SJCRH30 (cell line): ENCODE measurements at regions not wholly inside any gene's neighbourhood (a gene's known extent, or its start where the extent isn't known, plus 50 kb on each side); places are given as distances from the start of the nearest gene placed in this dataset.
"Not testable (repeated sequence)": the region's sequence is repeated elsewhere in the genome, so short reads cannot be mapped to it uniquely, and the experiment has no call there.

Experiments
- DNase-seq, 2 experiments: peaks; one replicate each; pipeline ENCODE4 v3.0.0-alpha.2; 2015 to 2020
- H3K27ac ChIP-seq: fragments of 250-450 bp; sonication (Bioruptor Pico); 2 replicates; pipeline ENCODE4 v1.5.1; 2020; ENCODE audit warnings: mild to moderate bottlenecking, moderate library complexity
- H3K27me3 ChIP-seq: fragments of 250-450 bp; sonication (Bioruptor Pico); 2 replicates; pipeline ENCODE4 v1.5.1; 2020; ENCODE audit warnings: mild to moderate bottlenecking, moderate library complexity
- H3K36me3 ChIP-seq: fragments of 250-450 bp; sonication (Bioruptor Pico); 2 replicates; pipeline ENCODE4 v1.5.1; 2020; ENCODE audit warnings: mild to moderate bottlenecking, moderate library complexity
- H3K4me1 ChIP-seq: fragments of 250-450 bp; sonication (Bioruptor Pico); 2 replicates; pipeline ENCODE4 v1.5.1; 2020; ENCODE audit warnings: mild to moderate bottlenecking, moderate library complexity
- H3K4me3 ChIP-seq: fragments of 250-450 bp; sonication (Bioruptor Pico); 2 replicates; pipeline ENCODE4 v1.5.1; 2020; ENCODE audit warnings: mild to moderate bottlenecking, moderate library complexity
- H3K9me3 ChIP-seq: fragments of 250-450 bp; sonication (Bioruptor Pico); replicated peaks from 2 replicates; pipeline ENCODE4 v1.5.1; 2020; ENCODE audit warnings: mild to moderate bottlenecking, moderate library complexity

DNA sequence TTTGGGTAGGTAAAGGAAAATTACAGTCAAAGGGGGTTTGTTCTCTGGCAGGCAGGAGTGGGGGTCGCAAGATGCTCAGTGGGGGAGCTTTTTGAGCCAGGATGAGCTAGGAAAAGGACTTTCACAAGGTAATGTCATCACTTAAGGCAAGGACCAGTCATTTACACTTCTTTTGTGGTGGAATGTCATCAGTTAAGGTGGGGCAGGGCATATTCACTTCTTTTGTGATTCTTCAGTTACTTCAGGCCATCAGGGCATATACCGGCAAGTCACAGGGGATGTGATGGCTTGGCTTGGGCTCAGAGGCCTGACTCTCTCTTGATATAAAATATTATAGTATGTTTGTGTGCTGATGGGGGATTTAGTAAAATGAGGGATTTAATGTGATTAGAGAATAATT lies 151.4 kb upstream of the GK2 start:
- H3K4me1 ChIP-seq, H3K36me3 ChIP-seq, H3K9me3 ChIP-seq, H3K4me3 ChIP-seq, DNase-seq, H3K27me3 ChIP-seq, H3K27ac ChIP-seq: not testable (repeated sequence)

DNA sequence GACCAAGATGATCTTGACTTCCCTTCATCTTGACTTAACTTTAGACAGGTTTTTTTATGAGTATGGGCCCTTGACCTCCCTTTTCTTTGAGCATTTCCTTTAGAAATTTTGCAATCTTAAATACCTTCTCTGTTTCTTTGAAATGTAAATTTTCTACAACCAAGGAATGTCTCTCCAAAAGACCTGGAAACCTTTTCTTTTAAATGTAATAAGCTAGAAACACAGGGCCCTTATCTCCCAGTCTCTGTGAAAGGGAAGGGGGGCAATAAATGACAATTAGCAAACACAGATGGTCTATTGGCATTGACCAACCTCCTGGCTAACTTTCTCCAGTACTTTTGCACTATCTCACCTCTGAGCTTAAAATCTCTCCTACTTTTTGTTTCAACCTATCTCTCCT lies 144.3 kb upstream of the GK2 start:
- H3K4me3 ChIP-seq, result no peak overlapping the region
- DNase-seq, result no peak
- no peaks in the 10 kb centered on the region for H3K4me1 ChIP-seq
- H3K27me3 ChIP-seq, result no peaks in the 10 kb centered on the region
- H3K36me3 ChIP-seq, result no peaks in the 10 kb centered on the region
- no peak overlapping the region for H3K27ac ChIP-seq
- no peaks in the 10 kb centered on the region for H3K9me3 ChIP-seq

DNA sequence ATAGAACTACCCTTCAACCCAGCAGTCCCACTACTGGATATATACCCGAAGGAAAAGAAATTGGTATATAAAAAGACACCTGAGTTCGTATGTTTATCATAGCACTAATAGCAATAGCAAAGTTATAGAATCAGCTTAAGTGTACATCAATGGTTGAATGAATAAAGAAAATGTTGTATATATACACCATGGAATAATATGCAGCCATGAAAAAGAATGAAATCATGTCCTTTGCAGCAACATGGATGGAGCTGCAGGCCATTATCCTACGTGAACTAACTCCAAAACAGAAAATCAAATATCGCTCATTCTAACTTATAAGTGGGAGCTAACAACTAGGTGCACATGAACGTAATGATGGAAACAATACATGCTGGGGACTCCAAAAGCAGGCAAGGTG lies 143.5 kb upstream of the GK2 start:
- H3K36me3 ChIP-seq, result no peaks in the 10 kb centered on the region
- no peaks in the 10 kb centered on the region for H3K9me3 ChIP-seq
- H3K27me3 ChIP-seq, result no peaks in the 10 kb centered on the region
- DNase-seq, result no peak
- H3K4me3 ChIP-seq, result no peak overlapping the region
- no peaks in the 10 kb centered on the region for H3K4me1 ChIP-seq
- no peak overlapping the region for H3K27ac ChIP-seq

DNA sequence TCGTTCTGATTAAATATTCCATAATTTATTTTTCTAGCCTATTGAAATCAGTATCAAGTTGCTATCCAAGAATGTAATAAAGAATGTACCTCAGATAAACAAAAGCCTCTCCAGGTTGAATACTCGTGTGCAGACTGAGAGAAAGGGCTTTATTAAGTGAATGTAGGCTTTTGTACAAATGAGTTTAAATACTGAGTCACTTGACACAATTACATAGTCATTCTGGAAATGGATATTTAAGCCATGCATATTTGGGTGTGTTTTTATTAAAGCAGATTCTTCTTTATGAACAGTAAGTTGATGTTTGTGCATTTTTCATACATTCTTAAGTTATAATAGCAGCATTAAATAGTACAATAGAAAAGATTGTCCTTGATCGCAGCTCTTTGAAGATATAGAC lies 139.8 kb upstream of the GK2 start:
- H3K36me3 ChIP-seq, result no peaks in the 10 kb centered on the region
- no peak for DNase-seq
- H3K27me3 ChIP-seq, result no peaks in the 10 kb centered on the region
- no peak overlapping the region for H3K27ac ChIP-seq
- no peaks in the 10 kb centered on the region for H3K9me3 ChIP-seq
- H3K4me3 ChIP-seq, result no peak overlapping the region
- H3K4me1 ChIP-seq, result no peaks in the 10 kb centered on the region

DNA sequence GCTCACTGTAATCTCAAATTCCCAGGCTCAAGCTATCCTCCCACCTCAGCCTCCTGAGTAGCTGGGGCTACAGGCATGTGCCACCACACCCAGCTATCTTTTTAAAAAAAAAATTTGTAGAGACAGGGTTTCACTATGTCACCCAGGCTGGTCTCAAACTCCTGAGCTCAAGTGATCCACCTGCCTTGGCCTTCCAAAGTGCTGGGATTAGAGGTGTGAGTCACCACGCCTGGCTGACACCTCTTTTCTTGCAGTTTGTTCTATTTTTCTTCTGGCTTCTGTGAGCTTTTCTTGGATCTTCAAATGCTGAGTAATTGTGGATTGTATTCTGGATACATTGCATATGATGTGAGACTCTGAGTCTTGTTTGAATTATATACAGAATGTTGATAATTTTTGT lies 137.3 kb upstream of the GK2 start:
- not testable (repeated sequence) for DNase-seq, H3K36me3 ChIP-seq, H3K4me3 ChIP-seq, H3K27ac ChIP-seq, H3K27me3 ChIP-seq, H3K4me1 ChIP-seq, H3K9me3 ChIP-seq

DNA sequence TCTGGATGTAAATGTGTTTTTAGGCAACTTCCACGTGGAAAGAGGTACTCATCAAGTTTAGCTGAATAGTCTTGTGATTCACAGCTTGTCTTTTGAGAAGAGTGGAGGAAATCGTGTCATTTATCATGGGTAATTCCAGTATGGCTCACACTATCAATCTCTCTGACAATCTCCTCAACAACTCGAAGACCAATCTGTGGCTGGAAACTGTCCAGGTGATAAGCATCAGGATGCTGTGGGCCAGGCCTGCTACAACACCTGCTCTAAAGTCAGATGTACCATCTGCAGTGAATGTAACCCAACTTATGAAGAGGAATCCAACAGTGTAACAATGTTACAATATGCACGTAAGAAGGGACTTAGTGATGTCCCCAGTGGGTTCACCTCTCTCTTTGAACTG lies 132.1 kb upstream of the GK2 start:
- no peaks in the 10 kb centered on the region for H3K36me3 ChIP-seq
- H3K9me3 ChIP-seq, result no peaks in the 10 kb centered on the region
- H3K4me1 ChIP-seq, result no peaks in the 10 kb centered on the region
- no peak overlapping the region for H3K4me3 ChIP-seq
- no peaks in the 10 kb centered on the region for H3K27me3 ChIP-seq
- no peak overlapping the region for H3K27ac ChIP-seq
- no peak for DNase-seq

DNA sequence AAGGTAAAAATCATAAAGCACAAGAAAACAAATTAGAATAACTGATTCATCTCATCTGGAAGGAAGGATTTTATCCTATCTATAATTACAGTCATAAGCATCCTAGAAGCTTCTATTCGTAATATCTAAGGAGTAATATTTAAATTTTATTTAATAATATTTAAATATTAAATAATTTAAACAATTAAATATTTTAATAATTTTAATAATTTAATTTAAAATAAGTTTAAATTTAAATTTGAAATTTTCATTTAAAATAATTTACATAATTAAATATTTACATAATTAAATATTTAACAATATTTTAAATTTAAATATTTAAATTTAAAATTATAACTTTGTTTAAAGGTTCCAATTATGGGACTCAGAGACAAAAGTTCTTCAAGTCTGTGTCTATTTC lies 127.5 kb upstream of the GK2 start:
- Histone ChIP-seq H3K27ac (no peak overlapping the region), H3K4me1 (no peaks in the 10 kb centered on the region), H3K36me3 (no peaks in the 10 kb centered on the region), H3K9me3 (no peaks in the 10 kb centered on the region), H3K4me3 (no peak overlapping the region), H3K27me3 (no peaks in the 10 kb centered on the region)
- DNase-seq, result no peak

DNA sequence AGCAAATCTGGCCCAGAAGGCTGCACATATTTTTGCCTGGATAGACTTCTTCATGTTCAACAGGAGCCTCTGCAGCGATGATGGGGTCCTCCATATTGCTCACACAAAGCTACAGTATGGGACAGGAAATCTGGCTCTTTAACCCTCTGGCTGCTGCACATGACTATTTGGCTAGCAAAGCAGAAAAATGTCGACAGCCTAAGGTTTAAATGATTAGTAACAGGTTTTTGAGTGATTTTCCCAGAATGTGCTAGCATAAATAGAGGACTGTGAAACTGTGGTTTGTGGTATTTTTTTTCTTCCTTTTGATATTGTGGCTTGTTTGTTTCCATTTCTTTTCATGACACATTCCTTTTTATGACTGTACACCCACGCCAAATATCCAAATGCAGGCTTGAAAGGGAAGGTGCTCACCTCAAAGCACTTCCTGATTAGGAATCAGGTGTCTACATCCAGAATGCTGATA lies 120.2 kb upstream of the GK2 start:
- no peak overlapping the region for H3K27ac ChIP-seq
- H3K4me3 ChIP-seq, result no peak overlapping the region
- H3K4me1 ChIP-seq, result no peaks in the 10 kb centered on the region
- DNase-seq, result peak in 1 of 2 experiments; percentile 19
- H3K9me3 ChIP-seq, result no peaks in the 10 kb centered on the region
- H3K36me3 ChIP-seq, result no peaks in the 10 kb centered on the region
- H3K27me3 ChIP-seq, result no peaks in the 10 kb centered on the region

DNA sequence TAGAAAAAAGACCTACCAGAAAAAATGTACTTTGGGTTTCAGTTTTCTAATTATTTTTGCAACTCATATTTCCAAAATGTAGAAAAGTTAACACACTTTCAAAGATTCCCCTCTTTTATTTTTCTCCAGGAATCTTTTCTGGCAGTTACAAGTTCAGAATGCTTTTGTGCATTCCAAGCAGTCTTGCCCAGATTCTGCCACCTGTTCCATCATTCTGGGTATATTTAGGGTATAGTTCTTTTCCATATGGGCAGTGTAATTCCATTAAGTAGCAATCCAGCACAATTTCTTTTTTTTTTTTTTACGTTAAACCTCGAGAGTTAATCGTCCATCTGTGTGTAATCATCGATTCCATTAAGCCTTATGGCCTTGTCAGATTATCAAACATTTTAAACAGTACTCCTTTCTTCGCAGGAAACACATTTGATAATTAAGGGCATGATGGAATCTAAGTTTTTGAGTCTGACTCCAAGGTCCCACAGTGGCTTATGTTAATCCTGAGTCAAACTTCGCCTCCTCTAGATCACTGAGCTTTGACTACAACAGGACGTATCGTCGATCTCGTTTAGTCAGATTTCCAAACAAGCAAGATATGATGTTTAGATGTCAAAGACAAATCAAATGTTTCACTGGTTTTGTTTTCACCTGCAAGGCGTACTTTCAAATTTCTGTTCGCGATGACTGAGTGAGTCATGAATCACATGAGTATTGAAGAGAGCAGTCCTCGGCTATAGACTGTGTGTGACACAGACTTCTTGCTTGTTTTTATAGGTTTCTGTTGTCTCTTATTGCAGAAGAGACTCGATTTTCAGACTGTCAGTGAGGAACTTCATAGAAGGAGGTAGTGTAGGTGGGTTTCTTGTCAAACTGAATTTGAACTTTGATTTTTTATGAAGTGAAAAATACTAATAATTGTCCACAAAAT lies 118.9 kb upstream of the GK2 start:
- no peaks in the 10 kb centered on the region for H3K4me1 ChIP-seq
- no peaks in the 10 kb centered on the region for H3K9me3 ChIP-seq
- DNase-seq, result no peak
- no peak overlapping the region for H3K27ac ChIP-seq
- no peak overlapping the region for H3K4me3 ChIP-seq
- no peaks in the 10 kb centered on the region for H3K27me3 ChIP-seq
- H3K36me3 ChIP-seq, result no peaks in the 10 kb centered on the region

DNA sequence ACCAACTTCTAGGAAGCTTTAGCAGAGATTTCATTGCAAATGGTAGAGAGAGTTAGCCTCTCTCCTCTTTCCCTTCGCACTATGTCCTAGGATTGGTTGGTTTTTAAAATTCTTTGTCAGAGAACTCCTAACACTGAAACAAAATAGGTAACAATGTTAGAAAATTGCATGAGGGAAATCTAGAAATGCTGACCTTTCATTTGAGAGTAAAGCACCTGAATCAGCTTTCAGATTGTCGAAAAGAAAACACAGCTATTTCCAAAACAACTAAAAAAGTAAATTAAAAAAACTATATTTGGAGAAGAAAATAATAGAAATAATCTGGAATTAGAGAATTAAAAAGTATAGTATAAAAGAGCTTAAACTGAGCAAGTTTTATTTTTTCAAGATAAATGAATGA lies 108.1 kb upstream of the GK2 start:
- Histone ChIP-seq H3K27ac (no peak overlapping the region), H3K27me3 (no peaks in the 10 kb centered on the region), H3K4me1 (peaks cover 14% of the 10 kb centered on the region), H3K4me3 (no peak overlapping the region), H3K36me3 (no peaks in the 10 kb centered on the region), H3K9me3 (no peaks in the 10 kb centered on the region)
- no peak for DNase-seq

DNA sequence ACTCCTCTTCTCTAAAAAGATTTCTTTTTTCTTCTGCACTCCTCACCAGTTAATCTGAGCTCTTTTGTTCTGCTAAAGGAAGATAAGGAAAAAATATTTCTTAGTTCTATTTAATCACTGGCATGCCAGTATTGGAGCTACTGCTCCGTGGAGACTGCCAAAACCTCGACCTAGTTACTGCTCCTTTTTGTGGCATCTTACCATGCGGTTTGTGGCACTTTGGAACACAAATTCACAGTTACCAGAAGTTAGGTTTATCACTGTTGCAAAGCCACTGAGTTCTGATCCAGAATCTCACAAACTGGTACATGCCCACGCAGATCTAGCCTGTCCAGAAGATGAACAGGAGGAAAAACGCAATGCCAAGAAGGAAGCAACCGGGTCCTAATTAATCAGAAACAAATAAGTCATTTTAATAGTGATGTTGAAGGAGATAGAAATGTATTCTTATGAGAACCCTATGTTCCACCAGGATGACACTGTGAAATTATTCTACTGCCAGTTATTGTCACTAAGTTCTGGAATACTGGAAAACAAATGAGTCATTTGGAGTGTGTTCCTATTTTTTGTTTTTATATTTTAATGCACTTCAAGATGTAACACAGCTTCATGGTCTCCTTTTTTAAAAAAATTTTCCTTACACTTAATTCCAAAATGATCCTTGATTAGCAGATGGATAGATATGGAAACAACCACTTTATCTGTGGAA lies 106.7 kb upstream of the GK2 start:
- Histone ChIP-seq H3K36me3 (no peaks in the 10 kb centered on the region), H3K4me1 (peaks cover 14% of the 10 kb centered on the region), H3K27ac (no peak overlapping the region), H3K9me3 (no peaks in the 10 kb centered on the region), H3K4me3 (no peak overlapping the region), H3K27me3 (no peaks in the 10 kb centered on the region)
- DNase-seq, result no peak

DNA sequence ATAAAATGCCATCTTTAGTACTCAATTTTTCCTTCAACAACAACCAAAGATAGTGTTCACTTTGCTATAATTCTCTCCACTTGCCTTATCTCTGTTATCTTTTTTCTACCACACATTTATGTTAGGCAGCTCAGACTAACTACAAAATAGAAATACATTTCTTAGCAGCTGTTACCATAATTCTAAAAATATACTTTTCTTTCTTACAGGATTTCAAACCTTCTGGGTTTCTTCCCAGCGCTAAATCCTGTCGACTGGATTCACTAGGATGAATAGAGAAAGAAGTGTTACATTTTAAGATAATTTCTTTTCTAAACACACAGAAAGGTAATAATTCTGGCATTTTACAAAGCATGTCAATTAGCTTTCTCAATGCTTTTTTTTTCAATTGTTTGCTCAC lies 105.5 kb upstream of the GK2 start:
- H3K4me3 ChIP-seq, result no peak overlapping the region
- peak overlapping the region; percentile 29 for H3K27ac ChIP-seq
- H3K4me1 ChIP-seq, result peaks cover 14% of the 10 kb centered on the region
- H3K9me3 ChIP-seq, result no peaks in the 10 kb centered on the region
- H3K36me3 ChIP-seq, result no peaks in the 10 kb centered on the region
- DNase-seq, result no peak
- no peaks in the 10 kb centered on the region for H3K27me3 ChIP-seq

DNA sequence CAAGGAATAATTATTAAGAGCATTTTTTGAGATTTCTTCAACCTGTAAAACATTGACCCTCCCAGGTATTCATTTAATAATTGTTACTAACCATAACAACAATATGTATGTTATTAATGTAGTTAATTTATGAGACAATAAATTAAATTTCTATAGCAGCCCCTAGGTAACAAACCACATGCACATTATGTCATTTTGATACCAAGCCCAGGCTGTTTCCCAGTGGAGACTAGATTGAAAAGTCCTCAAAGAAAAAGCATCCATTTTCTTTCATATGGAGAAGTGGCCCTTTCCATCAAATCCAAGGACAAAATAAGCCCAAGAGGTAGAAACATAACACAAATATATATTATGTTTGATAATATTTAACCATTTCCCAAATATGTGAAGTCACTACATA lies 104.3 kb upstream of the GK2 start:
- DNase-seq, result no peak
- no peaks in the 10 kb centered on the region for H3K9me3 ChIP-seq
- H3K27me3 ChIP-seq, result no peaks in the 10 kb centered on the region
- H3K4me1 ChIP-seq, result peaks cover 14% of the 10 kb centered on the region
- no peak overlapping the region for H3K27ac ChIP-seq
- H3K4me3 ChIP-seq, result no peak overlapping the region
- no peaks in the 10 kb centered on the region for H3K36me3 ChIP-seq

DNA sequence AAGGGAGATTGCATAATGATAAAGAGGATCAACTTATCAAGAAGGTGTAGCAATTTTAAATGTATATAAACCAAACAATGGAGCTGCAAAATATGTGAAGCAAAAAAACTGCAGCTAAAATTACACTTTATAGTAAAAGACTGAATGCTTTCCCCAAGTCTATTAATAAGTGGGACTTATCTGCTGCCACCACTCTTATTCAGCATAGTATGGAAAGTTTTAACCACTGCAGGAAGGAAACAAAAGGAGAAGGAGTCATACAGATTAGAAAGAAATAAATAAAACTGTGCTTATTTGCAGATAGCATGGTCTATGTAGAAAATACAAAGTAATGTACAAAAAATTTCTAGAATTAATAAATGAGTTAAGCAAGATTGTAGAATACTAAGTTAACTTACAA lies 94.1 kb upstream of the GK2 start:
- no peak for DNase-seq

DNA sequence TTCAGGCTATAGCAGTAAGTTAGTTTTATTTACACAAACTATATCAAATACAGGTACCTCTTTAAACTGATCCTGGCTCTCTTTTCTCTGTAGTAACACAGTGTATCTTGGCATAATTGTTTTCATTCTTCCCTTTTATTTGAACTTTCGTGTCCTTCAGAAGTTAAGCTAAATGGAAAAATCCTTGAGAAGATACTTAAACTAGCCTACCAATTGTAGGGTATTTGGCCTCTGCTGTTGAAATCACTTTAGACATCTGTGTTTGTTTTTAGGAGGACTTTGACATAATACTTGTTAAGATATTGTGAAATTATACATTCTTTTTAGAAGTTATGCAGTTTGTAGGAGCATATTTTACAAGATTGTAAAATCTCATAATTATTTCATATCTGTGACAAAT lies 90.3 kb upstream of the GK2 start:
- Histone ChIP-seq H3K9me3 (no peaks in the 10 kb centered on the region), H3K27ac (no peak overlapping the region), H3K4me1 (peaks cover 24% of the 10 kb centered on the region), H3K36me3 (no peaks in the 10 kb centered on the region), H3K27me3 (no peaks in the 10 kb centered on the region), H3K4me3 (no peak overlapping the region)
- no peak for DNase-seq

More for the DNA sequence above, 94.1 kb upstream of the GK2 start:
- H3K9me3 ChIP-seq, result no peaks in the 10 kb centered on the region
- no peak overlapping the region for H3K4me3 ChIP-seq
- peaks cover 13% of the 10 kb centered on the region for H3K4me1 ChIP-seq
- no peaks in the 10 kb centered on the region for H3K36me3 ChIP-seq
- H3K27me3 ChIP-seq, result no peaks in the 10 kb centered on the region
- no peak overlapping the region for H3K27ac ChIP-seq
